ENCODE measurements at regions not wholly inside any gene's neighbourhood (a gene's known extent, or its start where the extent isn't known, plus 50 kb on each side); places are given as distances from the start of the nearest gene placed in this dataset.
"Not testable (repeated sequence)": the region's sequence is repeated elsewhere in the genome, so short reads cannot be mapped to it uniquely, and the experiment has no call there.

DNA sequence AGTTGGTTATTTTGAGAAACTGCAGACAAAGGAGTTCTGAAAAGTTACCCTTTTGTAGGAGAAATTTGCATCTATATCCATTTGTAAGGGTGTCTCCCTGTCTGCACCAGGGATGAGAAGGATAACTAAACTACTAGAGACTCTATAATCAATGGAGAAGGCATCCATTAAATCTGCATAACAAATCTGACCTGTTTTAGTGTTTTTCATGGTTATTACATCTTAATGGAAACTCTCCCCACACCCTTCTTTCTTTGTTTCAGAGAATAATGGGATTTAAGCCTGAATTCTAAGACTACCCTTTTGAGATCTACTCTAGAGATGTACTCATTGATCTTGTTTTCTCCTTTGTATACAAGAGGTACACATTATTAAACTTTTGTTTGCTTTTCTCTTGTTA, 82.0 kb upstream of the DAZL start:
- Histone ChIP-seq H3K36me3 (ENCODE audit: insufficient read depth, low read length) (no peaks in the 10 kb centered on the region), H3K4me3 (ENCODE audit: low read length) (no peak overlapping the region), H2AFZ (ENCODE audit: low read depth, low read length) (no peak overlapping the region), H3K27me3 (ENCODE audit: insufficient read depth, low read length) (no peaks in the 10 kb centered on the region), H3K4me1 (ENCODE audit: insufficient read depth, low read length) (no peaks in the 10 kb centered on the region), H3K9me3 (ENCODE audit: low read length) (no peaks in the 10 kb centered on the region)

DNA sequence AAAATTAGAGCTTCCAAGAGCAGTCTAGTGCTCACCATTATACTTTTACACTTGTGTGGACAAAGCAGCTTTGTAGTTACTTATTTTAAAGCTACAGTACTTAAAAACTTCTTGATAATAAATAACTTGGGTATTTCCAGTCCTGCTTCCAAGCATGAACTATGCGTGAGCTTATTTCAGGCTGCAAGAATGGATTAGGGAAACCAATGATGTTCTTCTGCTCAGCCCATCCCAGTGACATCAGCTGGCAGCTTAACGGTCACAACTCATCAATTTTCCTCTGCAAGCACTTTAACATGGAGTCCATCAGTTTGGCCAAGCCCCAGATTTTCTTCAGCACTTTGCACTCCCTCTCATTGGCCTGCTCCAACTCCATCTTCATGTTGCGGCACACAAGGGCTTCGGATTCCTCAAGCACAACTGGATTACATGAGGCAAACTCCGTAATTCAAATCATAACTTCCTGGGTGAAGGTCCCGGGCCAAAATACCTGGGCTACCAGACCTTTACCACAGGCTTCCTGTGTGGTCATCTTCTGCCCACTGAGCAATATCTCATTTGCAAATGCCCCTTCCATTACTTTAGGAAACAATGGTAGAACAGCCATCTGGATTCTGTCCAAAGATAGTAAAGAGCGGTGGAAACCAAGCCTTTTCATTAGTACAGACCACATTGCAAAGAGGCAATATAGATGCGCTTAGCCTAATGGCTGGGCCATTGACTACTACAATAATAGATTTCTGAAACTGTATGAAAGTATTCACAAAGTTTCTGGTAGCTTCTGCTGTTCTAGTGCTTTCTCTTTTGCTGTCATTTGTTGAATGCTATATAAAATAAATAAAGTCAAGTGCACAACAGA, 87.5 kb upstream of the DAZL start:
- Histone ChIP-seq H3K27me3 (ENCODE audit: insufficient read depth, low read length) (no peaks in the 10 kb centered on the region), H3K4me1 (ENCODE audit: insufficient read depth, low read length) (no peaks in the 10 kb centered on the region), H3K4me3 (ENCODE audit: low read length) (no peak overlapping the region), H3K36me3 (ENCODE audit: insufficient read depth, low read length) (no peaks in the 10 kb centered on the region), H2AFZ (ENCODE audit: low read depth, low read length) (no peak overlapping the region), H3K9me3 (ENCODE audit: low read length) (no peaks in the 10 kb centered on the region)

DNA sequence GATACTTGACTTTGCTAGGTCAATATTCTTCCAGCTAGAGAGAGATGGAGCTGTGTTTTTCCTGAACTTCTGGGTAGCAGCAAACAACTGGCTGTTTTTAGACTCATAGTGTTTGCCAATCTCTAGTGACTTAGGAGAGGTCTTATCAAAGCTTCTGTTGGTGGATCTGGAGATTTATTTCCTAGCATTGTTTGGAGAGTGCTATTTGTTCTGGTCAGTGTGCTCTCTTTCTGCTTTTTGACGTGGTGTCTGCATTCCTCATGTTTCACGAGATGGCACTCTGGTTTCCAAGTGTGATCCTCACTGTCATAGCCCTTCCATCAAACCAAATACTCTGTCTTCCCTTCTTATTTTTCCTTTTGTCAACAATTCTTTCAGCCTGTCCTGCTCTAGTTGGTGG, 88.6 kb upstream of the DAZL start:
- Histone ChIP-seq H3K36me3 (ENCODE audit: insufficient read depth, low read length) (no peaks in the 10 kb centered on the region), H2AFZ (ENCODE audit: low read depth, low read length) (no peak overlapping the region), H3K27me3 (ENCODE audit: insufficient read depth, low read length) (no peaks in the 10 kb centered on the region), H3K9me3 (ENCODE audit: low read length) (no peaks in the 10 kb centered on the region), H3K4me3 (ENCODE audit: low read length) (no peak overlapping the region), H3K4me1 (ENCODE audit: insufficient read depth, low read length) (no peaks in the 10 kb centered on the region)

DNA sequence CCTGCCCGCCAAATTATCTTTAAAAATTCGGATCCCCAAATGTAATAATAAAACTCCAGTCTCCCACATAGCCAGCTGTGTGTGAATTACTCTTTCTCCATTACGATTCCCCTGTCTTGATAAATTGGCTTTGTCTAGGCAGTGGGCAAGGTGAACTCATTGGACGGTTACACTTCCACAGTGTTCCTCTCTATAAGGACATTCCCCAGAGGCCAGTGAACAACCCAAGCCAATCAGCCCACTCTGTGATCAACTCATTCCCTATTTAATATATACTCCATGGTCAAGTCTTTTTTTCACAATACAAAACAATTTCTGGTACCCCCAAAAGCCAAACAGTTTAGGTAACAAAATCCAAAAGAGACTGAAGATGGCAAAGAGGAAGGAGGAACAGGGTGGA, 90.5 kb upstream of the DAZL start:
- H2AFZ ChIP-seq (ENCODE audit: low read depth, low read length): no peak overlapping the region
- no peaks in the 10 kb centered on the region for H3K9me3 ChIP-seq (ENCODE audit: low read length)
- no peaks in the 10 kb centered on the region for H3K36me3 ChIP-seq (ENCODE audit: insufficient read depth, low read length)
- H3K27me3 ChIP-seq (ENCODE audit: insufficient read depth, low read length): no peaks in the 10 kb centered on the region
- no peaks in the 10 kb centered on the region for H3K4me1 ChIP-seq (ENCODE audit: insufficient read depth, low read length)
- H3K4me3 ChIP-seq (ENCODE audit: low read length): no peak overlapping the region

DNA sequence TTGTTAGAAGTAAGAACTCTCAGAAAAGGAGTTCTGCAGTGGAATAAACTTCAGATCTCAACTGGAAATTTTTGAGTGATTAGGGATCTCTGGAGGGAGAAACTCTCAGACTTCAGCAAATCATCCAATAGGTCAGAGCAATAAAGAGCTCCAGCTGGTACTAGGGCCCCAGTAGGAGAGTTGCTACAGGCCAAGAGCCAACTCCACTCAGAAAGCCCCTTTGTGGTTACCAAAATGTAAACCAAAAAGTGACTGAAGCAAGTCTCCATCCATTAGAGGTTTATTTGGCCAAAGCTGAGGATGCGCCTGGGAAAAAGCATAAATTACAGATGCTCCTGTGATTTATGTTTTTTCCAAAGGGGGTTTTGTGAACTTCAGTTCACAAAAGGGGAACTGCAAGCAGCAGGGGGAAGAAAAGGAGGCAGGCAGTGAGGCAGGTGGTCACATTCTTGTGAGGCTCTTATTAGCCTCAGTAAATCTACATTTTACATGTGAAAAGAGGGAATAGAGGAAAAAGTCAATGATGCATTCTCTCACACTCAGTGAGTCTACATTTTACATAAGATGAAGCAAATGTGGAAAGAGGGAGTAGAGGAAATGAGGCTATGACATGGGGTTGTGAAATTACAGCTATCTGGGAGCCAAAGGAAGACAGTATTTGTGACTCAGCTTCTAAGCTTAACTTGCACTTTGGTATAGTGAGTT, 92.4 kb upstream of the DAZL start:
- no peaks in the 10 kb centered on the region for H3K9me3 ChIP-seq (ENCODE audit: low read length)
- H3K27me3 ChIP-seq (ENCODE audit: insufficient read depth, low read length): no peaks in the 10 kb centered on the region
- H3K4me3 ChIP-seq (ENCODE audit: low read length): no peak overlapping the region
- H3K36me3 ChIP-seq (ENCODE audit: insufficient read depth, low read length): no peaks in the 10 kb centered on the region
- no peak overlapping the region for H2AFZ ChIP-seq (ENCODE audit: low read depth, low read length)
- H3K4me1 ChIP-seq (ENCODE audit: insufficient read depth, low read length): no peaks in the 10 kb centered on the region

DNA sequence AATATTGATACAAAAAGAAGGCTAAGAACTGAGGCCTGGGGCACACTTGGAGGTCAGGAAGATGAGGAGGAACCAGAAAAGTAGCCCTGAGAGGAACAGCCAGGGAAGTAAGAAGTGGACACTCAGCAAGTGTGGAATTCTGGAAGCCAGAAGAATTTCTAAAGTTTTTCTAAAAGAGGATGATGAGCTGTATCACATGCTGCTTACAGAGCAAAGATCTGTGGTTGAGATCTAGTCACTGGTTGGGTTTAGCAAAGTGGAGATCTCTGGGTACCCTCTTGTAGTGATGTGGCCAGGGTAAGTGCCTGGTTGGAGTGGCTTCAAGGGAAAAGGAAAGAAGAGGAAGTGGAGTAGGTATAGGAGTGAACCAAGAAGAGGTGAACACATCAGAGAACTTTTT, 95.4 kb upstream of the DAZL start:
- Histone ChIP-seq H3K9me3 (ENCODE audit: low read length) (no peaks in the 10 kb centered on the region), H3K27me3 (ENCODE audit: insufficient read depth, low read length) (no peaks in the 10 kb centered on the region), H3K4me1 (ENCODE audit: insufficient read depth, low read length) (no peaks in the 10 kb centered on the region), H3K36me3 (ENCODE audit: insufficient read depth, low read length) (no peaks in the 10 kb centered on the region), H3K4me3 (ENCODE audit: low read length) (no peak overlapping the region), H2AFZ (ENCODE audit: low read depth, low read length) (no peak overlapping the region)

DNA sequence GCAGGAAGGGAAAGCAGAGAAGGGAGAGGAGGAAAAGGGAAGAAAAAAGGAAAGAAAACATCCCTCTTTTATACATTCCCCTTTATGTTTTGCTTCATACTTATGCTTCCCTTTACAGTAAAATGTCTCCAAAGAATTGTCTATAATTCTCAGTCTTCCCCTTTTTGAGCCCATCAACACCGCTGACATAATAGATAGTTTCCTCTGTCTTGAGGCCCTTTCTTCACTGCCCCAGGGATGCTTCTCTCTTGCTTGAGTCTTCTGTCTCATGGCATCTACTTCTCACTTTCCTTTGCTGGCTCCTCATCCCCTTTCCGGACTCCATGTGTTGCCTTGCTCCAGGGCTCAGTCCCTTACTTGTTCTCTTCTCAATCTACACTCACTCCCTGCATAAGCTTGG, 99.7 kb upstream of the DAZL start:
- no peaks in the 10 kb centered on the region for H3K4me1 ChIP-seq (ENCODE audit: insufficient read depth, low read length)
- no peaks in the 10 kb centered on the region for H3K36me3 ChIP-seq (ENCODE audit: insufficient read depth, low read length)
- no peaks in the 10 kb centered on the region for H3K27me3 ChIP-seq (ENCODE audit: insufficient read depth, low read length)
- no peak overlapping the region for H2AFZ ChIP-seq (ENCODE audit: low read depth, low read length)
- no peaks in the 10 kb centered on the region for H3K9me3 ChIP-seq (ENCODE audit: low read length)
- no peak overlapping the region for H3K4me3 ChIP-seq (ENCODE audit: low read length)

DNA sequence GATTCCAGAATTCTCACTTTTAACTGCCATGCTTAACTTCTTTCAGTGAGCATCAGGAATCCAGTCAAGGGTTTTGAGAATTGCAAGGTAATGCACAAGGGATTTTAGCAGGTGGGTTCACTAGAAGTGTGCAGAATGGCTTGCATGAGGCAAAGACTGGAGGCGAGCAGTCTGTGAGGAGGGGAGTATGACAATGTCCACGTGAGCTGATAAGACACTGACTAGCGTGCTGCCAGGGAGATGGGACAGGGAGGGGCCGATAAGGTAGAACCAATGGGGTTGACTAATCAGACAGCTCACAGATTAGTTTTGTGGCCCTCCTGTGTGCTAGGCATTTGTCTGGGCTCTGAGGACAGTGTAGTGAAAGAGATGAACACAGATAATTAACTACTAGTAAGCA, 102.0 kb upstream of the DAZL start:
- Histone ChIP-seq H3K4me3 (ENCODE audit: low read length) (no peak overlapping the region), H3K4me1 (ENCODE audit: insufficient read depth, low read length) (no peaks in the 10 kb centered on the region), H3K9me3 (ENCODE audit: low read length) (no peaks in the 10 kb centered on the region), H2AFZ (ENCODE audit: low read depth, low read length) (no peak overlapping the region), H3K27me3 (ENCODE audit: insufficient read depth, low read length) (no peaks in the 10 kb centered on the region), H3K36me3 (ENCODE audit: insufficient read depth, low read length) (no peaks in the 10 kb centered on the region)

DNA sequence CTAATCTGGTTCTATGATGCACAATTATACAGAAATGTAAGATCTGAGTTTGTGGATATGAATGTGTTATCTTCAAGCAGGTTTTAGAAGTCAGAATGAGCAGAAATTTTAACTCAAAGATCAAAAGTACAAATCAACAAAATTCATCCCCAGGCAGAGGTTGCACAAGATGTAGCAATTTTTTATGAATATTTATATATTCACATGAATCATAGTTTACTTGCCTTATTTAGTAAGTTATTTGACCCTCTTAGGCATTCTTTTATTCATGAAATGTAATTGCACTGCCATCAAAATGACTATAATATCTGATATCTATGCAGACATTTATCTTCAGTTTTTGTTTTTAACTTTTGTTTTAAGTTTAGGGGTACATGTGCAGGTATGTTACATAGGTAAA, 103.1 kb upstream of the DAZL start:
- Histone ChIP-seq H3K36me3 (ENCODE audit: insufficient read depth, low read length) (no peaks in the 10 kb centered on the region), H3K4me3 (ENCODE audit: low read length) (no peak overlapping the region), H3K27me3 (ENCODE audit: insufficient read depth, low read length) (no peaks in the 10 kb centered on the region), H3K4me1 (ENCODE audit: insufficient read depth, low read length) (no peaks in the 10 kb centered on the region), H3K9me3 (ENCODE audit: low read length) (no peaks in the 10 kb centered on the region), H2AFZ (ENCODE audit: low read depth, low read length) (no peak overlapping the region)

DNA sequence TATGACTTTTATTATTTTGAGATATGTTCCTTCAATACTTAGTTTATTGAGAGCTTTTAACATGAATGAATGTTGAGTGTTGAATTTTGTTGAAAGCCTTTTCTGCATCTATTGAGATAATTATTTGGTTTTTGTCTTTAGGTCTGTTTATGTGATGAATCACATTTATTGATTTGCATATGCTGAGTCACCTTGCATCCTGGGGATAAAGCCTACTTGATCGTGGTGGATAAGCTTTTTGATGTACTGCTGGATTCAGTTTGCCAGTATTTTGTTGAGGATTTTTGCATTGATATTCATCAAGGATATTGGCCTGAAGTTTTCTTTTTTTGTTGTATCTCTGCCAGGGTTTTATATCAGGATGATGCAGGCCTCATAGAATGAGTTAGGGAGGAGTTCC, 106.5 kb upstream of the DAZL start:
- H3K4me1 ChIP-seq (ENCODE audit: insufficient read depth, low read length); H3K27me3 ChIP-seq (ENCODE audit: insufficient read depth, low read length); H2AFZ ChIP-seq (ENCODE audit: low read depth, low read length); H3K36me3 ChIP-seq (ENCODE audit: insufficient read depth, low read length); H3K9me3 ChIP-seq (ENCODE audit: low read length); H3K4me3 ChIP-seq (ENCODE audit: low read length): not testable (repeated sequence)

DNA sequence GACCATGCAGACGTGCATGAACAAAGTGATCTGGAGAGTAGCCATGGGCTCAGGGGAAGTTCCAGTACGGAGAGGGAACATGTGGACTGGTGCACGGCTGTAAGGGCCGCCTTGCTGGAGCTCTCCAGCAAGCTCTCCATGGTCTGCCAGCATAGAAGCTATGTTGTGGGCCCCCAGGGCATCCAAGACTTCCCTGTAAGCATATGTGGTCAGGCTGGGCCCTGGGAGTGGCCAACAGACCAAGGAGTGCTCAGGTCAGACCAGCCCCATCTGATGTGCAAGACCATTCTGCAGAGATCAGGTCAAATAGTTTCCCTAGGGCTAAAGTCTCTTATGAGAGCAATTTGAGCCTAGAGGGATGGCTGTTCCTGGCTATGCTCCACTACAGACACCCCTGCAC, 110.1 kb upstream of the DAZL start:
- Histone ChIP-seq H2AFZ (ENCODE audit: low read depth, low read length) (no peak overlapping the region), H3K27me3 (ENCODE audit: insufficient read depth, low read length) (no peaks in the 10 kb centered on the region), H3K36me3 (ENCODE audit: insufficient read depth, low read length) (no peaks in the 10 kb centered on the region), H3K4me3 (ENCODE audit: low read length) (no peak overlapping the region), H3K9me3 (ENCODE audit: low read length) (no peaks in the 10 kb centered on the region), H3K4me1 (ENCODE audit: insufficient read depth, low read length) (no peaks in the 10 kb centered on the region)

DNA sequence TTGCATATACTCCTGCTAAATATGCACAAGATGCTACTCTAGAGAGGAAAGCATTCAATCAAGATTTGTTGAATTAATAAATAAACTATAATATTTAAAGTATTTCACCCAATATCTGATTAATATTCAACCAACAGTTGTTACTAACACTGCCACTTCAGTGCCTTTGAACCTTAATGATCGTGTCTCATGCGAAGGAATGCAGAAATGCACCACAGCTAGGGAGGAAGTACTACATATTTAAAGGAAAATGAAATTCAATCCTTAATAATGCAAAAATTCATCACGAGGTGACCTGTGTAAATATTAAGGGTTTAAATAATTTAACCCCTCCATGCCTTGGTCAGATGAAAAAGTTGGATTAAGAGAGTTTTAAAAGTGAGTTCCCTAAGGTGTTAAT, 114.2 kb upstream of the DAZL start:
- H2AFZ ChIP-seq (ENCODE audit: low read depth, low read length): no peak overlapping the region
- no peaks in the 10 kb centered on the region for H3K36me3 ChIP-seq (ENCODE audit: insufficient read depth, low read length)
- no peaks in the 10 kb centered on the region for H3K9me3 ChIP-seq (ENCODE audit: low read length)
- H3K4me1 ChIP-seq (ENCODE audit: insufficient read depth, low read length): no peaks in the 10 kb centered on the region
- no peaks in the 10 kb centered on the region for H3K27me3 ChIP-seq (ENCODE audit: insufficient read depth, low read length)
- H3K4me3 ChIP-seq (ENCODE audit: low read length): no peak overlapping the region

DNA sequence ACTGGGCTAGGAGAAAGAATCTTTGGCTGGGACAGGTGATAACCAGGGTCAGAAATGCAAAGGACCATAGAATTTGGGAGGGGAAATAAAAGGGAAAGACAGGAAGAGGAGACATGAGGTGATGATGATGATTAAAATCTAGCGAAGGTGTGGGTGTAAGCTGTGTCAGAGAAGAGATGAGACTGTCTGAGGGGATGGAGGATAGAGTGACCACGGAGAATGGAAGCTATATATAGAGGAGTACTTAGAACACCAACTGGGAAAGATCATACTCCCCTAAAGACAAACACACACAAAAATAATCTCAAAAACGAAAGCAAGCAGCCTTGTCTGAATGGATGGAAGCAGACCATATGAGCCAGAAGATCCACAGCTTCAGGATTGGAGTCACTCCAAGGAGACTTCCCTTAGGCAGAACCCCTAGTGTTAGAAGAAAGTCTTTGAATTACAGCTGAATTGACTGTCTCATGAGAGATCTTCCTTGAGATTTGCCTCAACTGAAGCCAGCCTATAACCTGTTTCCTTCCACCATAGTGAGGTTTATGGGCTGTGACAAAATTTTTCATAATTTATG, 115.2 kb upstream of the DAZL start:
- no peaks in the 10 kb centered on the region for H3K27me3 ChIP-seq (ENCODE audit: insufficient read depth, low read length)
- H3K9me3 ChIP-seq (ENCODE audit: low read length): no peaks in the 10 kb centered on the region
- no peak overlapping the region for H2AFZ ChIP-seq (ENCODE audit: low read depth, low read length)
- H3K4me1 ChIP-seq (ENCODE audit: insufficient read depth, low read length): no peaks in the 10 kb centered on the region
- no peak overlapping the region for H3K4me3 ChIP-seq (ENCODE audit: low read length)
- no peaks in the 10 kb centered on the region for H3K36me3 ChIP-seq (ENCODE audit: insufficient read depth, low read length)
